HFFc6 (cell line): ENCODE measurements at regions not wholly inside any gene's neighbourhood (a gene's known extent, or its start where the extent isn't known, plus 50 kb on each side); places are given as distances from the start of the nearest gene placed in this dataset.
A peak's percentile ranks its signal among the peaks of the same experiment; 100 is the strongest.

Experiments used
- DNase-seq: peaks from one replicate; pipeline ENCODE4 v3.0.0-alpha.2; 2018
- H3K27ac Mint-ChIP-seq: 2 replicates; pipeline ENCODE4 v1.8.0; 2020; ENCODE audit warnings: mild to moderate bottlenecking, mixed read lengths
- H3K27me3 Mint-ChIP-seq: 2 replicates; pipeline ENCODE4 v1.8.0; 2021; ENCODE audit warnings: mild to moderate bottlenecking, moderate library complexity, mixed read lengths; ENCODE audit not compliant: insufficient read depth
- H3K36me3 Mint-ChIP-seq: 2 replicates; pipeline ENCODE4 v1.8.0; 2021; ENCODE audit warnings: low read depth, mixed read lengths
- H3K4me1 Mint-ChIP-seq: 2 replicates; pipeline ENCODE4 v1.8.0; 2020; ENCODE audit warnings: low read depth, mixed read lengths
- H3K4me3 Mint-ChIP-seq: 2 replicates; pipeline ENCODE4 v1.8.0; 2020; ENCODE audit warnings: mild to moderate bottlenecking, moderate library complexity, mixed read lengths
- H3K9me3 Mint-ChIP-seq: 2 replicates; pipeline ENCODE4 v1.8.0; 2020; ENCODE audit warnings: mild to moderate bottlenecking, mixed read lengths
- TF ChIP-seq, protein P1 (sequence below): fragments of 200-600 bp; sonication (generic); IDR thresholded peaks from 2 replicates; pipeline ENCODE4 v1.5.0; 2021; ENCODE audit warnings: antibody characterized with exemption, mild to moderate bottlenecking

DNA sequence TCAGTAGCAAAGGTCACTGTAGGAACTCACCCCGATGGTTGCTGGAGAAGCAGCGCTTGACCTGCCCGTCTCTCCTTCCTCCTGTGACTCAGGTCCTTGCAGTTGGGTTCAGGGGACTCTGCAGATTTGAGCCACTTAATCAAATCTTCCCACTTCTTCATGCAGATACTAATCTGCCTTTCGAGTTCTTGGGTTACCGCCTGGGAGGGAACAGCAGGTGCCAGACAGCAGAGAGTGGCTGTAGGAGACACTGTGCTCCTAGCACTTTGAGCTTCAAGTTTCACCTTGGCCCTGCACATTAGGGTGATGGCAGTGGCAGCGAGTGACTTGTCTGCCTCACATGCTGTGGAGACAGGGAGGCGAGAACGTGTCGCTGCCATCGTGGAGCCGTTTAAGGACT is 478.3 kb downstream of the PSAT1 start:
- no peak overlapping the region for H3K27ac Mint-ChIP-seq
- peaks cover 59% of the 10 kb centered on the region for H3K4me1 Mint-ChIP-seq
- DNase-seq = no peak
- no peaks in the 10 kb centered on the region for H3K9me3 Mint-ChIP-seq
- TF ChIP-seq, protein P1, sequence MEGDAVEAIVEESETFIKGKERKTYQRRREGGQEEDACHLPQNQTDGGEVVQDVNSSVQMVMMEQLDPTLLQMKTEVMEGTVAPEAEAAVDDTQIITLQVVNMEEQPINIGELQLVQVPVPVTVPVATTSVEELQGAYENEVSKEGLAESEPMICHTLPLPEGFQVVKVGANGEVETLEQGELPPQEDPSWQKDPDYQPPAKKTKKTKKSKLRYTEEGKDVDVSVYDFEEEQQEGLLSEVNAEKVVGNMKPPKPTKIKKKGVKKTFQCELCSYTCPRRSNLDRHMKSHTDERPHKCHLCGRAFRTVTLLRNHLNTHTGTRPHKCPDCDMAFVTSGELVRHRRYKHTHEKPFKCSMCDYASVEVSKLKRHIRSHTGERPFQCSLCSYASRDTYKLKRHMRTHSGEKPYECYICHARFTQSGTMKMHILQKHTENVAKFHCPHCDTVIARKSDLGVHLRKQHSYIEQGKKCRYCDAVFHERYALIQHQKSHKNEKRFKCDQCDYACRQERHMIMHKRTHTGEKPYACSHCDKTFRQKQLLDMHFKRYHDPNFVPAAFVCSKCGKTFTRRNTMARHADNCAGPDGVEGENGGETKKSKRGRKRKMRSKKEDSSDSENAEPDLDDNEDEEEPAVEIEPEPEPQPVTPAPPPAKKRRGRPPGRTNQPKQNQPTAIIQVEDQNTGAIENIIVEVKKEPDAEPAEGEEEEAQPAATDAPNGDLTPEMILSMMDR = no peak
- peaks cover 4% of the 10 kb centered on the region; the same call in 1 of the 2 replicates for H3K36me3 Mint-ChIP-seq
- H3K27me3 Mint-ChIP-seq = no peaks in the 10 kb centered on the region
- H3K4me3 Mint-ChIP-seq = no peak overlapping the region

DNA sequence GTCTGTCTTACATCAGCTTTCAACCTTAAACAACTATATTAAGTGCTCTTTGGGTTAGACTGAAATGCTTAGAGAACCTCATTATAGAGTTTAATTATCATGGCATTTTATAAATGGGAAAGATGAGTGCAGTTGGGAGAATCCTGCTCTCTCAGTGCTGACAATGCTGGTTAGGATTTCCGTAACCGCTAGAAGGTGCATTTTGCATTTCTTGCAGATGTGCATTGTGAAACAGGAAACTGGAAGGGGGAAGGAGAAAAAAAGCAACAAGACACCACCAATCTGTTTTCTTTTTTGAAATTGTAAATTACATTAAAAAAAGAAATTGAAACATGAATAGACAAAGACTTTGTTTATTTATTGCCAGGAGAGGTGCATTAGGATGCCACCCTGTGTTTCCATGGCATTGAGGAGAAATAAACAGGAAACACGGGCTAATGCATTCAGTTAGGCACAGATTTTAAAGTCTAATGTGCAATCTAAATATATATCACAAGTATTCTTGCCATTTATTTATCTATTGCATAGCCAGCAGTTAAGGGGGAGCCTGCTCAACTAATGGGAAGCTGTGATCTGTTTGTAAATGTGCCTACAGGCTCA is 478.9 kb downstream of the PSAT1 start:
- Mint-ChIP-seq H3K27me3 (no peaks in the 10 kb centered on the region), H3K4me3 (no peak overlapping the region), H3K4me1 (peaks cover 63% of the 10 kb centered on the region), H3K9me3 (no peaks in the 10 kb centered on the region), H3K27ac (no peak overlapping the region), H3K36me3 (peaks cover 4% of the 10 kb centered on the region; the same call in 1 of the 2 replicates)
- TF ChIP-seq, protein P1 = no peak
- no peak for DNase-seq

DNA sequence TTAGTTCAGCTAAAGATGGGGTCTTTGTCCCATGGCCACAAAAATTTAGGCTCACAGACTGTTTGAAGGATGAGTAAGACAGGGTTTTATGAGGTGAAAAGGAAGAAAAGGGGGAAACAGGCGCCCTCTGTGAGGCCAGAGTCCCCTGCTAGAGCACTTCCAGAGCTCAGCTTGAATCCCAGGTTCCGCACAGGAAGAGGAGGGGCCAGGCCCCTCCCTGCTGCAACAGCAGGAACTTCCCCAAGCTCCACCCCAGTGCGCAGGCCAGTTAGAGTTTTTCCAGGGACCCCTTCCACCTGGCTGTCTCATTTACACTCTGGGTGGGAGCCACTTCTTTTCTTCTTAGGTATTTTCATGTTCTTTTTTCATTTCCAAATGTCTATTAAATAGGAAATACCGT is 480.8 kb downstream of the PSAT1 start:
- no peaks in the 10 kb centered on the region for H3K27me3 Mint-ChIP-seq
- TF ChIP-seq, protein P1 = no peak
- no peak for DNase-seq
- H3K36me3 Mint-ChIP-seq = peaks cover 4% of the 10 kb centered on the region; the same call in 1 of the 2 replicates
- peaks cover 80% of the 10 kb centered on the region for H3K4me1 Mint-ChIP-seq
- H3K27ac Mint-ChIP-seq = peak overlapping the region; percentile 53; the same call in 1 of the 2 replicates
- H3K9me3 Mint-ChIP-seq = no peaks in the 10 kb centered on the region
- no peak overlapping the region for H3K4me3 Mint-ChIP-seq

DNA sequence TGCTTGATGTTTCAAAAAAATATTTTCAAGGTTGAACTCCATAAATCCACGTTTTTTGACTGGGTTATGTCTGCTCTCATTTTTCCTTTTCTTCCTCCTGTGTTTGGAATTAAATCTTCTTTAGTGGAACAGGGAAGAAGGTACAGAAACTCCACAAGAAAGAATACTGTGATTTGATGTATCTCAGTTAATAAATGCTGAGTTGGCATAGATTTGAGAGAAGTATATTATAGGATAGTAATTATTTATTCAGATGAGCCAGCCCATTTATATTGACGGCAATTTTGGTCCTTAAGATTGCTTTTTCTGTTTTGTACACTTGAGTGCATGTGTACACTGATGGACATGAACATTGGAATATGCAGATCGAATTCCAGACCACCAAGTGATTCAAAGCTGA is 481.4 kb downstream of the PSAT1 start:
- H3K27me3 Mint-ChIP-seq = no peaks in the 10 kb centered on the region
- peaks cover 85% of the 10 kb centered on the region for H3K4me1 Mint-ChIP-seq
- no peaks in the 10 kb centered on the region for H3K9me3 Mint-ChIP-seq
- H3K36me3 Mint-ChIP-seq = peaks cover 4% of the 10 kb centered on the region; the same call in 1 of the 2 replicates
- H3K27ac Mint-ChIP-seq = no peak overlapping the region
- TF ChIP-seq, protein P1 = no peak
- no peak overlapping the region for H3K4me3 Mint-ChIP-seq
- no peak for DNase-seq

DNA sequence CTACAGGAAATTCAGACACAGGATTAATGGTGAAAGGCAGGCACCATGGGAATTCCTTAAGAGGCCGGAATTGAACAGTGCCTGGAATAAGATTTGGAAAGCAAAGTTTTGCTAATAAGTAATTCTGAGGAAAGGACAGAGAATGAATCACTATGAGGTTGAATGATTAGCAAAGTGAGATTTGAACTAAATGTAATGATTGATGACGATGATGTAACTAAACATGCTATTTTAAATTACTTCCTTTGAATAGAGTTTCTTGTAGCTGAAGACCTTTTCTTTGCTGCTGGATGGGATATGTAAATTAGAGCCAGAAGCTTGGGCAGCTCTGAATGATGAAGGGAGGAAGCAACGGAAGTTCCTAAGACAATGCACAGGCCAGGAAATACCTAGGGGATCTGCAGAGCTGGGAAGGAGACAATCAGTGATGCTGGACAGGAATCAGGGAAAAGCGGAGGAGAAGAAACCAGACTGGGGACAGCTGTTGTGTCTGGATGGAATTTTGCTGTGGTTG is 482.0 kb downstream of the PSAT1 start:
- Mint-ChIP-seq H3K4me1 (peaks cover 85% of the 10 kb centered on the region), H3K36me3 (peaks cover 4% of the 10 kb centered on the region; the same call in 1 of the 2 replicates)
- DNase-seq = no peak

More for the DNA sequence above, 482.0 kb downstream of the PSAT1 start:
- Mint-ChIP-seq H3K27ac (no peak overlapping the region), H3K4me3 (no peak overlapping the region), H3K27me3 (no peaks in the 10 kb centered on the region), H3K9me3 (no peaks in the 10 kb centered on the region)
- TF ChIP-seq, protein P1 = no peak
